Uterus (tissue), 3 donors: ENCODE measurements at regions not wholly inside any gene's neighbourhood (a gene's known extent, or its start where the extent isn't known, plus 50 kb on each side); places are given as distances from the start of the nearest gene placed in this dataset.
A peak's percentile ranks its signal among the peaks of the same experiment; 100 is the strongest.

Source experiments
- DNase-seq, 2 donors: peaks; one replicate each; pipeline ENCODE4 v3.0.0-alpha.2; 2019 to 2020
- H3K27ac ChIP-seq, 2 donors: fragments of 200-600 bp; sonication (generic); 1 replicate in 1 of 2; 2 replicates in 1 of 2; pipeline ENCODE4 v1.5.1; 2016 to 2018
- H3K27me3 ChIP-seq, 2 donors: fragments of 200-600 bp; sonication (generic); one replicate each; pipeline ENCODE4 v1.5.1; 2018 to 2019; ENCODE audit warnings: control low read depth in 1 of 2
- H3K36me3 ChIP-seq, 2 donors: fragments of 200-600 bp; sonication (generic); one replicate each; pipeline ENCODE4 v1.5.1; 2019; ENCODE audit warnings: control low read depth in 1 of 2
- H3K4me1 ChIP-seq, 2 donors: fragments of 200-600 bp; sonication (generic); one replicate each; pipeline ENCODE4 v1.5.1; 2018 to 2019; ENCODE audit warnings: control low read depth in 1 of 2
- H3K4me3 ChIP-seq, 2 donors: fragments of 200-600 bp; sonication (generic); 1 replicate in 1 of 2; 2 replicates in 1 of 2; pipeline ENCODE4 v1.5.1; 2018 to 2019; ENCODE audit warnings: mild to moderate bottlenecking in 1 of 2
- H3K9me3 ChIP-seq, 2 donors: fragments of 200-600 bp; sonication (generic); one replicate each; pipeline ENCODE4 v1.5.1; 2019; ENCODE audit warnings: control low read depth in 1 of 2
- POLR2A ChIP-seq, 2 donors: fragments of 450-650 bp; IDR thresholded peaks; one replicate each; pipeline ENCODE4 v1.6.1; 2016; ENCODE audit warnings: antibody characterized with exemption in 2 of 2, mild to moderate bottlenecking in 1 of 2, moderate library complexity in 1 of 2
- intact Hi-C: fragments of 100-400 bp; cut with DNase I; formaldehyde crosslinking; loops from one replicate; pipeline ENCODE4 v1.15.1; 2023; ENCODE audit warnings: low total_unique reads
- TF ChIP-seq, protein P1 (sequence below), 4 experiments: fragments of 200-600 bp in 2 of 4; fragments of 450-650 bp in 2 of 4; sonication (generic) in 2 of 4; IDR thresholded peaks; one replicate each; pipeline ENCODE4 v1.5.1; 2016 to 2019; ENCODE audit warnings: antibody characterized with exemption in 4 of 4, mild to moderate bottlenecking in 2 of 4, moderate library complexity in 1 of 4
- donor health status: DM: yes; HTN: yes; CAD: no.

DNA sequence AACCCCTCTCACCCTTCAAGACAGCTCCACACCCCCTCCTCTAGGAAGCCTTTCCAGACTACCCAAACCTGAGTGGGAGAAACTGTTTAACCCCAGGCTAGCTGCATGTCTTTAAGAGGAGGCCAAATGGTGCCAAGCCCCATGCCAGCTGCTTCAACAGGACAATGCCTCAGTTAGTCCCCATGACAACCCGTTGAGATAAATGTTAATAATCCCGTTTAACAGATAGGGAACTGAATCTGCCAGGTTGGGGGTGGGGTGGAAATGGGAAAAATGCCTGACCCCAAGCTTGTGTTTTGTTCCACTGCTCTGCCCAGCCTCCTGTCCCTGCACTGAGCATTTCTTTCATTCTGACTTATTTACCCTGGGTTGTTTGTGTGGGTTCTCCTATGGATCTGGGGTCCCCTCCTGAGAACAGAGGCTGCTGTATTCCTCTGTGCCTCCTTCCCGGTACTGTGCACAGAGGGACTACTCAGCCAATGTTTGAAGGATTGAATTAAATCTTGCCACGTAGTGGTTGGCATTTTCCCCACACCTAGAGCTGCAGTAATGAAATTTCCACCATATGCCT, 452.6 kb upstream of the ZMIZ1 start:
- Histone ChIP-seq H3K4me1 (peaks cover 0 to 5% of the 10 kb centered on the region in 2 donors), H3K9me3 (no peaks in the 10 kb centered on the region), H3K27ac (no peak overlapping the region), H3K4me3 (no peak overlapping the region), H3K36me3 (no peaks in the 10 kb centered on the region), H3K27me3 (no peaks in the 10 kb centered on the region)
- DNase-seq, result peak in 1 of 2 donors; percentile 3
- no peak for TF ChIP-seq POLR2A (IDR thresholded peaks at IDR 0.05)
- TF ChIP-seq, protein P1, sequence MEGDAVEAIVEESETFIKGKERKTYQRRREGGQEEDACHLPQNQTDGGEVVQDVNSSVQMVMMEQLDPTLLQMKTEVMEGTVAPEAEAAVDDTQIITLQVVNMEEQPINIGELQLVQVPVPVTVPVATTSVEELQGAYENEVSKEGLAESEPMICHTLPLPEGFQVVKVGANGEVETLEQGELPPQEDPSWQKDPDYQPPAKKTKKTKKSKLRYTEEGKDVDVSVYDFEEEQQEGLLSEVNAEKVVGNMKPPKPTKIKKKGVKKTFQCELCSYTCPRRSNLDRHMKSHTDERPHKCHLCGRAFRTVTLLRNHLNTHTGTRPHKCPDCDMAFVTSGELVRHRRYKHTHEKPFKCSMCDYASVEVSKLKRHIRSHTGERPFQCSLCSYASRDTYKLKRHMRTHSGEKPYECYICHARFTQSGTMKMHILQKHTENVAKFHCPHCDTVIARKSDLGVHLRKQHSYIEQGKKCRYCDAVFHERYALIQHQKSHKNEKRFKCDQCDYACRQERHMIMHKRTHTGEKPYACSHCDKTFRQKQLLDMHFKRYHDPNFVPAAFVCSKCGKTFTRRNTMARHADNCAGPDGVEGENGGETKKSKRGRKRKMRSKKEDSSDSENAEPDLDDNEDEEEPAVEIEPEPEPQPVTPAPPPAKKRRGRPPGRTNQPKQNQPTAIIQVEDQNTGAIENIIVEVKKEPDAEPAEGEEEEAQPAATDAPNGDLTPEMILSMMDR (IDR thresholded peaks at IDR 0.05), result no peak
- intact Hi-C loops, result no loop called here

DNA sequence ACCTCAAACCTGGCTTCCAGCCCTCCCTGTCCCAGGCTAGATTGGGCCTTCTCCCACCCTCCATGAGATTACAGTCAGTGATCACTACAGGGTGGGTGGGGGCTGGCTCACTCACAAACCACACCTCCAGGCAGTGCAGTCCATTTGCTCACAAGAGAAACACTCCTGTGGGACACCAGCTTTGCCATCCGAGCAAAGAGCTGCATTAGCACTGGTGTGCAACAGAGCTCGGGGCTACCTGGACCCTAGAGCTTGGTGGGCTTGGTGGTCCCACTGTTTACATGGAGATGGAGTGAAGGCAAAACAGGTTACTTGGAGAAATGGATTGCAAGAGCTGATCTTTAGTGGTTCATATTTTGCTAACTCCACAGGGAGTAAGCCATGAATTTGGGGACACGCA, 451.7 kb upstream of the ZMIZ1 start:
- Histone ChIP-seq H3K27me3 (no peaks in the 10 kb centered on the region), H3K4me3 (no peak overlapping the region), H3K9me3 (no peaks in the 10 kb centered on the region), H3K27ac (no peak overlapping the region), H3K36me3 (no peaks in the 10 kb centered on the region), H3K4me1 (peaks cover 0 to 5% of the 10 kb centered on the region in 2 donors)
- peak in 1 of 2 donors; percentile 9 for DNase-seq
- intact Hi-C loops, result no loop called here
- no peak for TF ChIP-seq POLR2A (IDR thresholded peaks at IDR 0.05)
- TF ChIP-seq, protein P1 (IDR thresholded peaks at IDR 0.05), result no peak

DNA sequence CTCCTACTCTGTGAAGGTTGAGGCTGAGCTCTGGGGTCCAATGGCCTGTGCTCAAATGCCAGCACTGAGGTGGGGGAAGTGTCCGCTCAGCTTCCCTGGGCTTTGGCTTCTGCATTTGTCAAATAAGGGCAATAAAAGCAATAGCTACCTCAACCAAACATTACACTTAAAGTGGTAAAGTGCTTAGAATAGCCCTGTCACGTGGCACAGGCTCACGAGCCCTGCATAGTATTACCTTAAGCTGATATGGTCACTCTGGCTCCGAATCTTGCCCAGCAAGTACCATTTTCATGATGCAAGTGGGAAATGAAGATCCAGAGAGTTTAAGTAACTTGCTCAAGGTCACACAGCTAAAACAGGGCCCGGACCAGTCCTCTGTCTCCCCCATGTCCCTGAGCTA, 451.1 kb upstream of the ZMIZ1 start:
- no peak for TF ChIP-seq POLR2A (IDR thresholded peaks at IDR 0.05)
- TF ChIP-seq, protein P1 (IDR thresholded peaks at IDR 0.05), result no peak

DNA sequence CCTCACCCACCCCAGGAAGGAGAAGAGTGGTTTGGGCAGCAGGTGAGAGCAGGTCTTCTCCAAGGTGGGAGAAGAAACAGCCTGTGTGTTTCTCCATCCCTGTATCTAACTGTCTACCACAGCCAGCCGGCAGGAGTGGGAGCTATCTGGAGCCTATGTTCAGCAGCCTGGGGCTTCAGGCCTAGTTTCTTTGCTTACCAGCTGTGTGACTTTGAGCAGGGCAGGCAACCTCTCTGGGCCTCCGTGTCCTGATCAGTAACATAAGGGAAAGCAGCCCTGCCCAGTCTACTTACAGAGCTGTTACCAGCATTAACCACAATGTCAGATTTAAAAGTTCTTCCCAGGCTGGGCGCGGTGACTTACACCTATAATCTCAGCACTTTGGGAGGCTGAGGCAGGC, 450.7 kb upstream of the ZMIZ1 start:
- no peaks in the 10 kb centered on the region for H3K27me3 ChIP-seq
- no peaks in the 10 kb centered on the region for H3K36me3 ChIP-seq
- peak in 1 of 2 donors; percentile 10 for DNase-seq
- no peaks in the 10 kb centered on the region for H3K9me3 ChIP-seq
- H3K4me3 ChIP-seq, result no peak overlapping the region
- intact Hi-C loops, result no loop called here
- TF ChIP-seq POLR2A (IDR thresholded peaks at IDR 0.05), result no peak
- TF ChIP-seq, protein P1 (IDR thresholded peaks at IDR 0.05), result no peak
- H3K4me1 ChIP-seq, result peaks cover 0 to 5% of the 10 kb centered on the region in 2 donors
- no peak overlapping the region for H3K27ac ChIP-seq

More for the DNA sequence above, 451.1 kb upstream of the ZMIZ1 start:
- no peaks in the 10 kb centered on the region for H3K27me3 ChIP-seq
- no peak overlapping the region for H3K27ac ChIP-seq
- intact Hi-C loops, result no loop called here
- peak in 1 of 2 donors; percentile 7 for DNase-seq
- H3K4me3 ChIP-seq, result no peak overlapping the region
- no peaks in the 10 kb centered on the region for H3K36me3 ChIP-seq
- no peaks in the 10 kb centered on the region for H3K9me3 ChIP-seq
- H3K4me1 ChIP-seq, result peaks cover 0 to 5% of the 10 kb centered on the region in 2 donors

DNA sequence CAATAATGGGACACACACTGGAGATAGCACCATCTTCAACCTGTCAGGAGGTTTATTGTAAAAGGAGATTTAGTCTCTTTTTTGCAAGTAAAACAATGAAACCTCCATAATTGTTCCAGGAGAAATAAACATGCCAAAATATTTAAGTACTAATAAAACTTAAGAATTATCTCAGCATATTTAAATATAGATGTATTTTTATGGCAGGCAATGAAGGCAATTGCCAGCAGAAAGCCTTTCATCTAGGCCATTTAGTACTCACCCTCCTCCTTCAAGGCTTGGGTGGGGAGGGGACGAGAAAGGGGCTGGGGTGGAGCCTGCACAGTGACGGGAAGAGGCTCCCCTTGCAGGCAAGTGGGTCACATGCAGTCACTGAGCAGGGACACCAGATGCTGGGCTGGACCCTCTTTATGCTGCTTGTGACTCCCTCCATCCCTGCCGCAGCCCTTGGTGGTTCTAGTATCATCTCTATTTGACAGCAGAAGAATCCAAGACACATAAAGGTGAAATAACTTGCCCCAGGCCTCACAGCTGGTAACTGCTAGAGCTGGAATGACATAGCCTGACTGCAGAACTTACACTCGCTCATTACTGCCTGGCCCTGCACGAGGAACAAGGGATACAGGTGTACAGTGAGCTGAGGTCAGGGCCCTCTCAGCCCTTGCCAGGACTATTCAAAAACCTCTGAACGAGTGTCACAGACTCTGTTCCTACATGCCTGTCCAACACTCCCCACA, 449.5 kb upstream of the ZMIZ1 start:
- peak overlapping the region in 1 of 2 donors; percentile 15 for H3K27ac ChIP-seq
- peaks cover 0 to 5% of the 10 kb centered on the region in 2 donors for H3K4me1 ChIP-seq
- no peak for TF ChIP-seq POLR2A (IDR thresholded peaks at IDR 0.05)
- TF ChIP-seq, protein P1 (IDR thresholded peaks at IDR 0.05), result no peak
- no peaks in the 10 kb centered on the region for H3K36me3 ChIP-seq
- peak in 1 of 2 donors; percentile 31 for DNase-seq
- no peaks in the 10 kb centered on the region for H3K27me3 ChIP-seq
- intact Hi-C loops, result no loop called here
- H3K9me3 ChIP-seq, result no peaks in the 10 kb centered on the region
- H3K4me3 ChIP-seq, result no peak overlapping the region
